Fibroblast of mammary gland (primary cell): ENCODE measurements at regions not wholly inside any gene's neighbourhood (a gene's known extent, or its start where the extent isn't known, plus 50 kb on each side); places are given as distances from the start of the nearest gene placed in this dataset.

ENCODE experiments used
- DNase-seq: peaks from one replicate; pipeline ENCODE4 v3.0.0-alpha.2; 2010; ENCODE audit warnings: low read depth
- H3K4me3 ChIP-seq: 2 replicates; pipeline ENCODE4 v1.5.1; 2011; ENCODE audit warnings: low read depth, mild to moderate bottlenecking, low read length, moderate library complexity; ENCODE audit not compliant: control insufficient read depth
- TF ChIP-seq, protein P1 (sequence below): conservative IDR thresholded peaks from 2 replicates; pipeline ENCODE4 v1.5.1; 2011; ENCODE audit warnings: low read depth, low read length, inconsistent platforms; ENCODE audit not compliant: control insufficient read depth, insufficient read depth

DNA sequence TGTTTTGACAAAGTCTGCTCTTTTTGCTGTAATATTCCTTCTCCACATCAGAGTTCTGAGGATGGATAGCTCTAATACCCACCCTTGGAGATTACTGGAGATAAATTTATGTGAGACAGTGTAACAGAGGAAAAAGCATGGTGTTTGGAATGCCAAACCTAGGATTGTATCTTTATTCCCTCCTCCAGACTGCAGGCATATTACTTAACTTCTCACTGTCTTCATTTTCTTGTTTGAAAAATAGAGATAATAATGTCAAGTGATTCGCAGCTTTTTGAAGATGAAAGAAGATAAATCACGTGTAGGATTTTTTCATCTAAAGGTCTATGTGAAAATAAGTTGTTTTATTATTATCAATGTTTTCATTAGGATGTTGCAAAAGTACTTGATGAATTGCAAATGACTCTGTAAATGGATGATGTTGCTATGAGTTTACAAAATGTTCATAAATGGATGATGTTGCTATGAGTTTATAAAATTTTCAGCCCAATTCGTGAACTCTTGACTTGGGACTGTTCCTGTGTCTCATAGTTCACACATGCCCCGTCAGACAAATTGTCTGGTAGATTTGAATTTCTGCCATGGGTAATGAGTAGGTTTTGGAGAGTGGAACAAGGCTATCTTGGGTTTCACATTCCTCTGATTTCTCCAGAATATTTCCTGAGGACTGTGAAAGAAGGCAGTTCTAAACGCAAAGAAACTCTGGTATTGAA lies 113.1 kb upstream of the IGFBP3 start:
- DNase-seq = peak; percentile 73
- TF ChIP-seq, protein P1, sequence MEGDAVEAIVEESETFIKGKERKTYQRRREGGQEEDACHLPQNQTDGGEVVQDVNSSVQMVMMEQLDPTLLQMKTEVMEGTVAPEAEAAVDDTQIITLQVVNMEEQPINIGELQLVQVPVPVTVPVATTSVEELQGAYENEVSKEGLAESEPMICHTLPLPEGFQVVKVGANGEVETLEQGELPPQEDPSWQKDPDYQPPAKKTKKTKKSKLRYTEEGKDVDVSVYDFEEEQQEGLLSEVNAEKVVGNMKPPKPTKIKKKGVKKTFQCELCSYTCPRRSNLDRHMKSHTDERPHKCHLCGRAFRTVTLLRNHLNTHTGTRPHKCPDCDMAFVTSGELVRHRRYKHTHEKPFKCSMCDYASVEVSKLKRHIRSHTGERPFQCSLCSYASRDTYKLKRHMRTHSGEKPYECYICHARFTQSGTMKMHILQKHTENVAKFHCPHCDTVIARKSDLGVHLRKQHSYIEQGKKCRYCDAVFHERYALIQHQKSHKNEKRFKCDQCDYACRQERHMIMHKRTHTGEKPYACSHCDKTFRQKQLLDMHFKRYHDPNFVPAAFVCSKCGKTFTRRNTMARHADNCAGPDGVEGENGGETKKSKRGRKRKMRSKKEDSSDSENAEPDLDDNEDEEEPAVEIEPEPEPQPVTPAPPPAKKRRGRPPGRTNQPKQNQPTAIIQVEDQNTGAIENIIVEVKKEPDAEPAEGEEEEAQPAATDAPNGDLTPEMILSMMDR = no peak
- H3K4me3 ChIP-seq = no peak overlapping the region

- H3K4me3 ChIP-seq = no peak overlapping the region
- no peak for DNase-seq
- TF ChIP-seq, protein P1 = no peak
Observed at GRCh38 chr7:46033592-46033991, 112.5 kb upstream of the IGFBP3 start.

DNA sequence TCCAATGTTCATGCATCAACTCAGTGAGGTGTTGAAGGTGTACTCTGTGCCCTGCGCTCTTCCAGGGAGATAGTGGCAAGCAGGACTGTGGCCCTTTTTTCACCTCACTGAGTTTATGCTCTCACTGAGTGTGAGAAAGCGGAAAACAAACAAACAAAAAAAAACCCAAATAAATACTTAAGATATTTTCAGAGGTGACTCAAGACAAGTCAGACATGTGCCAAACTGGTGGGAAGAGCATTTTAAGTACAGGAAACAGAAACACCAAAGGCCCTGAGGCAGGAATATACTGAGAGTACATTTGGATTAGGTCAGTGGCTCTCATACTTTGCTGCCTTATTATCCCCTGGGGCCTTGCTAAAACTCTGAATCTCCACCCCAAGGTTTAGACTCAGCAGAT lies 111.9 kb upstream of the IGFBP3 start:
- no peak overlapping the region for H3K4me3 ChIP-seq
- peak; percentile 44 for DNase-seq
- TF ChIP-seq, protein P1 = no peak

DNA sequence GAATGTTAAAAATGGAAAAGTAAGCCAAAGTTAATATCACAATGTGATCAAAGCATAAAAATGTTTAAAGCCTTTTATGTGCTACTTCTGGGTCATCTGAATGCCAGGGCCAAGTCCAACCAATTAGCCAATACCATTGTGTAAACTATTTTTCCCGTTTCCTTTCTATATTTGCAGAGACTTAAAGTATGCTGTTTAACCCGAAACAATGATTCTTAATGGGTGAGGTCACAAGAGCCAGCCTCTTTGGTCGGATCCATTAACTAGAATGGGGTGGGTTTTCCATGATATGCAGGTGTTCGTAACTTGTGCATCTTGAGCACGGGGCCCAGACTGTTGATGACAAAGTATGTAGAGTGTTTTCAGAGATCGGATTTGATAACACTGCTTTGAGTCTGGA lies 111.3 kb upstream of the IGFBP3 start:
- TF ChIP-seq, protein P1 = no peak
- DNase-seq = no peak
- no peak overlapping the region for H3K4me3 ChIP-seq

DNA sequence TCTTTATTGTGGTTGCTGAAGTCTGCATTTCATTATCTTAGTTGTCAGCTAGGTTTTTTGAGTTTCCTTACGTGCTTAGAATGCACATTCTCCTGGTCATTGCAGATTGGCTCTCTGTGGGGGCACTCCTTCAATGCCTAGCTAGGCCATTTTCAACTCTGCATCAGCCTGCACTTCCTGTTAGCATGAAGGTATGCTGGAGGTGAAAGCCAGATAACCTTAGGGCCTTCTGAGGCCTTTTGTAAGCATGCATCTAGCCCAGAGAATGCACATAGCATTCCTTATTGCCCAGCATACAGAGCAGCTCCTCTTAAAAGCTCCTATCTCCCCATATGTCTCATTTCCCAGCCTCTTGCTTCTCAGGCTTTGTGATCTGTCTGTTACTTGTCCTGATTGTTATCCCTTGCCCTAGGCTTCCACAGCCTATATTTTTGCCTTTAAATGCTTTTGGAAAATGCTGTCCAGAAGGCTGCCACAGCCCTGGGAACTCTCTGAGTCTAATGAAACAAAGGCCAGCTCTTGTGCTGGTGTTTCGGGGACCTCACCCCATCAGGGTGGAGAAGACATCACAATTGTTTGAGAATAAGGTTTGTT lies 108.1 kb upstream of the IGFBP3 start:
- DNase-seq = no peak
- TF ChIP-seq, protein P1 = no peak

DNA sequence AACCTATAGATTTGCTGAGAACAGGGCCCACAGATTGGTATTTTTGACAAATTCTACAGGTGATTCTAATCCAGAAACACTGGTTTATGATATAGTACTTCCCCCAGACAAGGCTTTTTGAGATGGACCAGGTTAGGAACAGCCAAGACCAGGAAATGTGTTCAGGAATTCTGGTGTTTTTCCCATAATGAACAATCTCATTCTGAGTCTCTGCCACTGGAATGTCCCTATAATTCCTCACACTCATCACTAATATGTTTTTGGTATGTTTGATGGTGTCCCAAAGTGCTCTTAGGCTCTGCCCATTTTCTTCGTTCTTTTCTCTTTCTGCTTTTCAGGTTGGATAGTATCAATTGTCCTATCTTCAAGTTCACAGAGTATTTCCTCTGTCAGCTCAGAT lies 107.2 kb upstream of the IGFBP3 start:
- TF ChIP-seq, protein P1 = no peak
- no peak for DNase-seq
- H3K4me3 ChIP-seq = no peak overlapping the region

More for the DNA sequence above, 108.1 kb upstream of the IGFBP3 start:
- no peak overlapping the region for H3K4me3 ChIP-seq
